ENCODE measurements at regions not wholly inside any gene's neighbourhood (a gene's known extent, or its start where the extent isn't known, plus 50 kb on each side); places are given as distances from the start of the nearest gene placed in this dataset.

GRCh38 chr3:116969135-116969534, 259.6 kb downstream of the TUSC7 start:
- TF ChIP-seq POLR2AphosphoS5 (IDR thresholded peaks at IDR 0.05; ENCODE audit: low read depth, low read length) = no peak
- TF ChIP-seq SIN3A (IDR thresholded peaks at IDR 0.05; ENCODE audit: borderline replicate concordance, insufficient read depth, low read length) = no peak
- no peak for TF ChIP-seq REST (IDR thresholded peaks at IDR 0.05; ENCODE audit: insufficient read depth in 1 of 2, low read depth in 2 of 2, low read length in 2 of 2)
- no peak for TF ChIP-seq TAF1 (IDR thresholded peaks at IDR 0.05; ENCODE audit: borderline replicate concordance, insufficient read depth, low read length)

Measured in PFSK-1 (cell line).